Fibroblast of lung (primary cell): ENCODE measurements at regions not wholly inside any gene's neighbourhood (a gene's known extent, or its start where the extent isn't known, plus 50 kb on each side); places are given as distances from the start of the nearest gene placed in this dataset.

ENCODE experiments used
- CTCF ChIP-seq, 2 donors: IDR thresholded peaks in 1 of 2; conservative IDR thresholded peaks in 1 of 2; 1 replicate in 1 of 2; 2 replicates in 1 of 2; pipeline ENCODE4 v1.5.1; 2011 to 2012; ENCODE audit warnings: low read length in 2 of 2, control low read depth in 1 of 2, inconsistent platforms in 1 of 2, low read depth in 1 of 2, mild to moderate bottlenecking in 1 of 2
- EZH2 ChIP-seq: IDR thresholded peaks from 2 replicates; pipeline ENCODE4 v1.5.1; 2012; ENCODE audit warnings: low read length, control low read depth, mild to moderate bottlenecking; ENCODE audit errors: missing control alignments

DNA sequence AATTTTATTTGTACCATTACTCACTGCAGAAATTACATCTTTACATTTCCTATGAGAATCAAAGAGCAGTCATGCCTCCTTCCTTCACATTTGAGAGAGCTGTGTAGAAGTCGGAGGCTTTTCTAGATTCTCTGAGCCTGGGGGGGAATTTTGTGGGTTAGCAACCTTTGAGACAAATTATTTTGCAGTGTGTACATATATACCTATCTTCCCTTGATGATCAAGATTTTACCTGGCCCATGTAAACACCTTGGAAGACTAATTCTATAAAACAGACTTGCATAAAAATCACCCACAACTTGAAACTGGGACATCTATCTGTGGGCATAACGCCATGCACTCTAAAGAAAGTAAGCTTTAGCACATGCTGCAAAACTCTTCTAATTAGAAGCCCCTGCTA lies 491.5 kb upstream of the MDFIC2 start:
- TF ChIP-seq CTCF (conservative IDR thresholded peaks at IDR 0.05 in 1 of 2, IDR thresholded peaks at IDR 0.05 in 1 of 2; ENCODE audit: low read depth in 1 of 2, low read length in 2 of 2) = no peak
- TF ChIP-seq EZH2 = no peak
